ENCODE measurements at regions not wholly inside any gene's neighbourhood (a gene's known extent, or its start where the extent isn't known, plus 50 kb on each side); places are given as distances from the start of the nearest gene placed in this dataset.
"Not testable (repeated sequence)": the region's sequence is repeated elsewhere in the genome, so short reads cannot be mapped to it uniquely, and the experiment has no call there.

- DNase-seq (ENCODE audit: low read depth) = no peak
Measured at GRCh38 chr9:31820426-31820825, 564.0 kb upstream of the ACO1 start.

DNA sequence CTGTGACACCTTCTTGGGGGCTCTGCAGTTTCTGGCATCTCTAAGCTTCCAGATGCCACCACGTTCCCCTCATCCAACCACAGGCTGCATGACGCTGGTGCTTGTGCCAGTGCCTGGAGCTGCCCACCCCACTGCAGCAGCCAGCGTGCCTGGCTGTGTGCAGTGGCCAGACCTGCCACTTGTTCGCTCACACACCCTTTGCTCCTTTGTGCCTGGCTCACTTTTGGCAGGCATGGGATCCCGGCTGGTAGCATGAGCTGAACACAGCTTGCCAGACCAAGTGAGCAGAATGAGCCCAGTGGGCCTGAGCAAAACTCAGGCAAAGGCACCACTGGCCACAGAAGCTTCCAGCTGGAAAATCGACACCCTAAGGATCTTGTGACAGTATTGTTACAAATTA, 562.9 kb upstream of the ACO1 start:
- DNase-seq (ENCODE audit: low read depth) = no peak

GRCh38 chr9:31823365-31823764, 561.1 kb upstream of the ACO1 start:
- no peak for DNase-seq (ENCODE audit: low read depth)

DNA sequence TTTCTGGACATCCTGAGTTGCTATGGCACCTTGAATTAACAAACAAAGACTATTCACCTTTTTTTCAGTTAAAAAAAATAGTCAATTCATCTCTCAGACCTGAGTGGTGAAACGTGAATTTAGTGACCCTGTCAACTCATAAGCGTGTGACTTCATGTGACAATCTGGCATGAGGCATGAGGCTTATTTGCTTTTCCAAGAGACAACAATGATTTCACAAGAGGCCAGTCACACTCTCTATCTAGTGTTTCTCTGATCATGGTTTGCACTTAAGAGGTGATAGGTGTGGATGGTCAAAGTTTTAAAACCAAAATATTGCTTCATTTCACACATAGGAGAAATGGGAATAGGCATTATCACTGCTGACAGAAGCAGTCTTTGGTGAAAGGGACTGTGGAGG, 559.6 kb upstream of the ACO1 start:
- DNase-seq (ENCODE audit: low read depth) = no peak

GRCh38 chr9:31837211-31837610, 547.2 kb upstream of the ACO1 start:
- DNase-seq (ENCODE audit: low read depth) = no peak

- DNase-seq (ENCODE audit: low read depth) = no peak
Measured at GRCh38 chr9:31839273-31839672, 545.2 kb upstream of the ACO1 start.

- DNase-seq (ENCODE audit: low read depth) = no peak
Measured at GRCh38 chr9:31840702-31841101, 543.7 kb upstream of the ACO1 start.

DNA sequence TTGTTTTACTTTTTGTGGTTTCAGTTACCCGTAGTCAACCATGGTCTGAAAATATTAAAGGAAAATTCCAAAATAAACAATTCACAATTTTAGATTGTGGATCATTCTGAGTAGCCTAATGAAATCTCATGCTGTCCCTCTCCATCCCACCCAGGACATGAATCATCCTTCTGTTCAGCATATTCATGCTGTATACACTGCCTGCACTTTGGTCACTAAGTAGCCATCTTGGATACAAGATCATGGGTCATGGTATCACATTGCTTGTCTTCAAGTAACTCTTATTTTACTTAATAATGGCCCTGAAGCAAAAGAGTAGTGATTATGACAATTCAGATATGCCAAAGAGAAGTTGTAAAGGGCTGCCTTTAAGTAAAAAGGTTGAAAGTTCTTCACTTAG, 536.5 kb upstream of the ACO1 start:
- DNase-seq (ENCODE audit: low read depth) = no peak

GRCh38 chr9:31848505-31849285, 535.7 kb upstream of the ACO1 start:
- DNase-seq (ENCODE audit: low read depth) = no peak

DNA sequence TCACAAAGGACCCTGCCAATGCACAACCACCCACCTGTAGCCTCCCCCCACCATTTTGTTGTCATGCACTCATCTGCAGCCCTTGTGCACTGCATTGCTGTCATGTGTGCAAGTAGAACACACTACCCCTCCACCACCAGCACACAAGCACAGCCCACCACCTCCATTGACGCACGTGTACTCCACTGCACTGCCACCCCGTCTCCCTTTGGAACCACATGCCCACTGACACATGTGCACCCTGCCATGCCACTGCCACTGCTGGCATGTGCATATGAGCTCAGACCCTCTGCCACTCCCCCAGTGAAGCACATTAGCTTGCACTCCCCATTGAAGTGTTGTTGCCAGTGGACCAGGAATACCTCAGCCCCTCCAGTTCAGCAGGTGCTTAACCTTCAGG, 530.3 kb upstream of the ACO1 start:
- no peak for DNase-seq (ENCODE audit: low read depth)

DNA sequence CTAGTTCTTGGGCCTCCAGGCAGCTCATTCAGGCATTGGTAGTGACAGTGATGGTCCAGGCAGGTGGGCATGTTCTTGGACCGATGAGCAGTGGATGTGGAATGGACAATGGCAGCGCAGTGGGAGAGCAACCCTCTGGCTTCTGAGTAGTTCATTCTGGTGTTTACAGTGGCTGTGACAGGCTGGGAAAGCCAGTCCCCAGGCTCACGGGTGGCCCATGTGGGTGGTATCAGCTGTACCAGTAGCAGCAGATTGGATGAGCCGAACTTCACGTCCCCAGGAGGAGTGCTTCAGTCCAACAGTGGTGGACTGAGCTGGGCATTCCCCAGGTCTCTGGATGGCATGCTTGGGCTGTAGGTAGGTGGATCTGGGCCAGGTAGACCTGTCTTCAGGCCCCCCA, 515.6 kb upstream of the ACO1 start:
- no peak for DNase-seq (ENCODE audit: low read depth)

DNA sequence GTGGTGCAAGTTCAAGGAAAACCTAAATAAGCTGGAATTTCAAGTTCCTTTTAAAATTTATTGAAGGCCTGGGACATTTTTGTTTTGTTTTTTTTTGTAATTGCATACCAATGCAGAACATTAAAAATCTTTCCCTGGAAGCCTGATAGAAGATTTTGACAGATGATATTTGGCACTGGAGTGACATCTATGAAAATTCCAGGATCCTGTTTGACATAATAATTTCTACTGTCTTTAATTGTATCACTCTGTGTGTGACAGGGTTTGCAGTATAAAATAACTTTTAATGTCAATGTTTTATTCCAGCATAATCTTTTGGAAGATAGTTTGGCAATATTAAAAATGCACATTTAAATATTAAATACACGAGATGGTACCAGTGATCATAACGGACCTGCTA, 514.2 kb upstream of the ACO1 start:
- no peak for DNase-seq (ENCODE audit: low read depth)

DNA sequence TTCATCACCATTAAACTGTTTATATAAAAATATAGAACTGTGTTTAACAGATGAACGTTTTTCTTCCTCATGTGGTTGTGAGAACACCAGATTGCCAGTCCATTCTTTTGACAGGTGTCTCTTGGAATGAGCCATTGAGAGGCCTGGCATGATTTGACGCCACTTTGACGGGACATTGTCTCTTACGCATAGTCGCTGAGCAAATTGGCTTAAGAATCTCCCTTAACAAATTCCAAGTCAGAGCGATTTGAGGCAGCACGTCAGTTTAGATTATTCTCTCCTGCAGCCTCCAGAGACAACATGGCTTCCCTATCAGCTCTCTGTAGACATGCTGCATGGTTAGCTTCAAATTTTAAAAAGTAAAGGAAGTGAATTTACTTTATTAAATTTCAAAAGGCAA, 510.7 kb upstream of the ACO1 start:
- DNase-seq (ENCODE audit: low read depth) = no peak

DNA sequence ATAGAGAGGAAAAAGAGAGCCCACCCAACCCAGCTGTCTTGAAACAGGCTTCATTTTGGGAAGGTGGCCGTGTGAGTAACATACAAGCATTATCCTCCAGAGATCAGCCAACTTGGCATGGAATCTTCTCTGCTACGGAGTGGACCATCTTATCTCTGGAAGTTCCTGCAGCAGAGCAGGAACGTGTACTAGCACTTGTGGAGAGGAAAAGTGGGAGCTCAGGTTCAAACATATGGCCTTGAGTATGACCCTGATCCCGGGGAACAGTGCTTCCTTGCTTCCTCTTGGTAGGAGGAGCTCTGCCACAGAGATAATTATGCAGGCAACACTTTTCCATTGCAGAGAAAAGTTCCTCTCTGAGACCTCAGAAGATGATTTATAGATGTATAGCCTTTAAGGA, 490.4 kb upstream of the ACO1 start:
- DNase-seq (ENCODE audit: low read depth) = no peak

DNA sequence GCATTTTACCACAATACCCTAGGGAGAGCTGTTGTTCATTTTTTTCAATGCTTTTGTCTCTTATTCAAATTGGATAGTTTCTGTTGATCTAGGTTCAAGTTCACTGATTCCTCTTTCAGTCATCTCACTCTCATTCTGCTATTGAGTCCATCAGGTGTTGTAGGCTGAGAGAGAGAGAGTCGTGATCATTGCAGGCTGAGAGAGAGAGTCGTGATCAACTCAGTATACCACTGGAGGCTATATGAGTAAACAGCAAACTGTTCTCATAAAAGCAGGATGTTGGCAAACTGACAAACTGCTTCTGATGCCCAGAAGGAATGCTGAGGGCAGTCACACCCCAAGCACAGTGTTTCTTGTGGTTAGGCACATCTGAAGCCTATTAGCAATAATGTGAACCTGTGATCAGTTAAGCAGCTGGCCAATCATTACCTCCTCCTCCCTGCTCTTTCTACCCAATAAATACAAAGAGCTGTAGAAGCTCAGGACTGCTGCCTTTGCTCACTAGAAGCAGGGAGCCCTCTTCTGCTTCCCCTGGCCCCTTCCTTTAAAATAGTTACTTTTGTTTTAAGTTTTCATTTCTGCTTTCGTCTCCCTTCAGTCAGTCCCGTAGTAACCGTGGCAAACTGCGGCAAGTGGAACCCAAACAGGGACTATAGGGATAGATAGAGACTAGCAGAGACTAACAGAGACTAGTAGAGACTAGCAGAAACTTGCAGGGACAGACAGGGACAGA, 476.1 kb upstream of the ACO1 start:
- no peak for DNase-seq (ENCODE audit: low read depth)

- no peak for DNase-seq (ENCODE audit: low read depth)
Measured at GRCh38 chr9:31908891-31909480, 475.5 kb upstream of the ACO1 start.

DNA sequence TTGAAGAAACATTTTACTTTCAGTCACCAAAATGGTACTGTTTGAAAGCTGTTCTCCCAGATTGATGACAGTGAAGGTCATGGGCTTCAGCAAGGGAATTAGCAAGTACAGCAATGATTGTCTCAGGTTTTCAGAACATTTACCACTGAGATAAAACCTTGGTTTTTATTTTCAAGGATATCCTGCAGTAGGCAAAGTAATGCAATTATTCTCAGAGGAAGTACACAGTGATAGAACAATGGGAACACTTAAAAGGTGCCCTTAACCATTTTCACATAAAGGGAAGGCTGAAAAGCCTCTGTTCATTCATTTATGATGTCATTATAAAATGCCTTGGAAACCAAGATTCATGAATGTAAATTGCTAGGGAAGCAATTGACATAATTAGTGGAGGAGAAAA, 471.8 kb upstream of the ACO1 start:
- no peak for DNase-seq (ENCODE audit: low read depth)

DNA sequence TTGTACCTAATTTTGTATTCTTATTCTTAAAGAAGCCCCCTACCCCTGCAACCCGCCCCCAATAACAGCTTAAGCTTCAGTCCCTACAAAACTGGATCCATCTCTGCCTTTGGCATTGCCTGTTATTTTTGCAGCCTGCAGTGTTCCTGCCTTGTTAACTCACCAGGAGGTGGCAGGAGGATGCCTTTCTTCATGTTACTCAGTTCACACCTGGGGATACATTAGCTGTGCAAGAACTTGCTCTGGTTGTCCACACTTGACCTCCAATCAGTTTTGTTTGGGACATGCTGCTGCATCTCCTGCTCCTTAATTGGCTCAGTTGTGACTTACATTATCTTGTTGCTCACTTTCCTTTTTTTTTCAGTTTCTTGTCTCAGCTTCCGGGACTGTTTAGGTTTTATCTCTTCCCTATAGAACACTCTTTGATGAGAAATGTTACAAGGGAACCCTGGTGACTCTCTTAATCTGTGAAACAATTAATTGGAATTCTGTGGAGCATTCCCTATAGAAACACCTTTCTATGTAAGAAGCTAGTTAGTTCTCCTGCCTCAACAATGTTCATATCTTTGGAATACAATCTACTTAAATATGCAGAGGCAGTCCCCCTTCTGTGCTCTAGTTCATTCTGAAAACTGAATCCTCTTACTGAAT, 467.7 kb upstream of the ACO1 start:
- no peak for DNase-seq (ENCODE audit: low read depth)

DNA sequence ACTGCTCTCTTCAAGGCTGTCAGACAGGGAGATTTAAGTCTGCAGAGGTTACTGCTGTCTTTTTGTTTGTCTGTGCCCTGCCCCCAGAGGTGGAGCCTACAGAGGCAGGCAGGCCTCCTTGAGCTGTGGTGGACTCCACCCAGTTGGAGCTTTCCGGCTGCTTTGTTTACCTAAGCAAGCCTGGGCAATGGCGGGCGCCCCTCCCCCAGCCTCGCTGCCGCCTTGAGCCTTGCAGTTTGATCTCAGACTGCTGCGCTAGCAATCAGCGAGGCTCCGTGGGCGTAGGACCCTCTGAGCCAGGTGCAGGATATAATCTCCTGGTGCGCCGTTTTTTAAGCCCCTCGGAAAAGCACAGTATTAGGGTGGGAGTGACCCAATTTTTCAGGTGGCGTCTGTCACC, 446.7 kb upstream of the ACO1 start:
- DNase-seq (ENCODE audit: low read depth) = not testable (repeated sequence)

DNA sequence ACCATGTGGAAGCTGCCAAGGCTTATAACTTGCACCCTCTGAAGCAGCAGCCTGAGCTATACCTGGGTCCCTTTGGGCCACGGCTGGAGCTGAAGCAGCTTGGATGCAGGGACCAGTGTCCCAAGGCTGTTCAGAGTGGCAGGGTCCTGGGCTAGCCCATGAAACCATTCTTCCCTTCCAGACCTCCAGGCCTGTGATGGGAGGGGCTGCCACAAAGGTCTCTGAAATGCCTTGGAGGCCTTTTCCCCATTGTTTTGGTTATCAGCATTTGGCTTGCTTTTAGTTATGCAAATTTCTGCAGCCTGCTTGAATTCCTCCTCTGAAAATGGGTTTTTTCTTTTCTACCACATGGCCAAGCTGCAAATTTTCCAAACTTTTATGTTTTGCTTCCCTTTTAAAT, 433.7 kb upstream of the ACO1 start:
- no peak for DNase-seq (ENCODE audit: low read depth)

DNA sequence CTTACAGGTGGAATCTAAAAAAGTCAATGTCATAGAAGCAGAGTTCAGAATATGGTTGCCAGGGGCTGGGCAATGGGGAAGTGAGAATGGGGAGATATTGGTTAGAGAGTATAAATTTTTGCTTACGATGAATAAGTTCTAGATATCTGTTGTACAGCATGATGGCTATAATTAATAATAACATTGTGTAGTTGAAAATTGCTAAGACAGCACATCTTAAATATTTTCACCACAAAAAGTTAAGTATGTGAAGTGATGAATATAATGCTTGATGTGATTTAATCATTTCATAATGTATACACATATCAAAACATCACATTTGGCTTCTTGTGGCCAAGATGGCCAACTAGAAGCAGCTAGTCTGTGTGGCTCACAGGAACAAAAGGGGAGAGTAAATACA, 425.9 kb upstream of the ACO1 start:
- DNase-seq (ENCODE audit: low read depth) = no peak

DNA sequence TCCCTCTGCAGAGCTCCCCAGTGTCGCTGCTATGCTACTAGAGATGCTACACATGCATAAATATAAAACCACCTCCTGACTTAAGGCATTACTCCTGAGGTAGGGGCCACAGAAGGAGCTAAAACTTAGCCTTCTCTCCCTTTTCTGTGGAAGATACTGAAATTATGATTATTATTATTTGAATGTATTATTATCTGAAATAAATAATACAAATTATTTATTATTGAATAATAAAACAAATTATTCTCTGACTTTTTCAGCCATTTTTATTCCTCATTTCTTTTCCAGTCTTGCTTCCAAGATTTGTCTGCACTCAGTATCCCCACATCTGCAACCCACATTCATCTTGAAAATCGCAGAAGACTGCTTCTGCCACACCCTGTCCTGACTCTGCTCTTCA, 414.9 kb upstream of the ACO1 start:
- no peak for DNase-seq (ENCODE audit: low read depth)

- DNase-seq (ENCODE audit: low read depth) = no peak
Measured at GRCh38 chr9:31983895-31984294, 400.5 kb upstream of the ACO1 start.
